DOHH2 (cell line): ENCODE measurements at regions not wholly inside any gene's neighbourhood (a gene's known extent, or its start where the extent isn't known, plus 50 kb on each side); places are given as distances from the start of the nearest gene placed in this dataset.

Source experiments
- H3F3A ChIP-seq: fragments of 200-600 bp; sonication (generic), shearing (Covaris generic); 2 replicates; pipeline ENCODE4 v1.6.0; 2016; ENCODE audit warnings: antibody characterized with exemption, mild to moderate bottlenecking; ENCODE audit not compliant: control insufficient read depth, insufficient read depth
- H3K27ac ChIP-seq: fragments of 200-600 bp; sonication (generic); 2 replicates; pipeline ENCODE4 v1.5.1; 2014; ENCODE audit warnings: low read depth, mild to moderate bottlenecking, low read length, moderate library complexity
- H3K27me3 ChIP-seq: fragments of 200-600 bp; sonication (generic); 2 replicates; pipeline ENCODE4 v1.6.1; 2014; ENCODE audit warnings: mild to moderate bottlenecking, low read length, mixed read lengths; ENCODE audit not compliant: control insufficient read depth
- H3K36me3 ChIP-seq: fragments of 200-600 bp; sonication (generic); 2 replicates; pipeline ENCODE4 v1.6.1; 2014; ENCODE audit warnings: mild to moderate bottlenecking, low read length, moderate library complexity, mixed read lengths; ENCODE audit not compliant: control insufficient read depth
- H3K4me1 ChIP-seq: fragments of 200-600 bp; sonication (generic); 2 replicates; pipeline ENCODE4 v1.6.1; 2014; ENCODE audit warnings: mild to moderate bottlenecking, low read length, mixed read lengths; ENCODE audit not compliant: control insufficient read depth
- H3K4me2 ChIP-seq: fragments of 200-600 bp; sonication (generic); 2 replicates; pipeline ENCODE4 v1.6.0; 2014; ENCODE audit warnings: mild to moderate bottlenecking, low read length, moderate library complexity
- H3K4me3 ChIP-seq: fragments of 200-600 bp; sonication (generic); 2 replicates; pipeline ENCODE4 v1.5.1; 2014; ENCODE audit warnings: mild to moderate bottlenecking, low read length, mixed read lengths
- H3K79me2 ChIP-seq: fragments of 200-600 bp; sonication (generic); 2 replicates; pipeline ENCODE4 v1.6.1; 2014; ENCODE audit warnings: mild to moderate bottlenecking, low read length, mixed read lengths; ENCODE audit not compliant: control insufficient read depth
- H3K9me2 ChIP-seq: fragments of 200-600 bp; sonication (generic); replicated peaks from 2 replicates; pipeline ENCODE4 v1.6.1; 2014; ENCODE audit warnings: mild to moderate bottlenecking, low read length, mixed read lengths; ENCODE audit not compliant: control insufficient read depth
- H3K9me3 ChIP-seq: fragments of 200-600 bp; sonication (generic); 2 replicates; pipeline ENCODE4 v1.6.1; 2014; ENCODE audit warnings: antibody characterized with exemption, low read length, mixed read lengths; ENCODE audit not compliant: control insufficient read depth, insufficient read depth
- H4K20me1 ChIP-seq: fragments of 200-600 bp; sonication (generic); 2 replicates; pipeline ENCODE4 v1.6.0; 2014; ENCODE audit warnings: low read depth, mild to moderate bottlenecking, antibody characterized with exemption, low read length, moderate library complexity; ENCODE audit not compliant: control insufficient read depth, insufficient read depth
- CTCF ChIP-seq: fragments of 200-600 bp; sonication (generic); IDR thresholded peaks from one replicate; pipeline ENCODE4 v1.5.1; 2014; ENCODE audit warnings: antibody characterized with exemption, mild to moderate bottlenecking, low read depth, low read length; ENCODE audit not compliant: poor library complexity, severe bottlenecking
- EZH2phosphoT487 ChIP-seq: fragments of 200-600 bp; sonication (generic); IDR thresholded peaks from 2 replicates; pipeline ENCODE4 v1.6.1; 2017; ENCODE audit warnings: borderline replicate concordance, mild to moderate bottlenecking, antibody characterized with exemption, low read length, moderate library complexity, mixed read lengths

- TF ChIP-seq EZH2phosphoT487 (peak; percentile 94; the same call in 1 of the 2 replicates), CTCF (no peak)
- H3K9me2 ChIP-seq, result no peaks in the 10 kb centered on the region
- peaks cover 26% of the 10 kb centered on the region for H3K4me1 ChIP-seq
- peak overlapping the region; percentile 58 for H3K4me3 ChIP-seq
- peaks cover 81% of the 10 kb centered on the region for H3K27me3 ChIP-seq
- H3K36me3 ChIP-seq, result no peaks in the 10 kb centered on the region
- peak overlapping the region; percentile 62 for H3K4me2 ChIP-seq
- no peak overlapping the region for H3K27ac ChIP-seq
- peaks cover 29% of the 10 kb centered on the region for H4K20me1 ChIP-seq
- H3K9me3 ChIP-seq, result no peaks in the 10 kb centered on the region
- H3K79me2 ChIP-seq, result no peaks in the 10 kb centered on the region
- peaks cover 8% of the 10 kb centered on the region for H3F3A ChIP-seq
Observed at GRCh38 chr14:76961631-76962302, 66.7 kb downstream of the IRF2BPL start.

DNA sequence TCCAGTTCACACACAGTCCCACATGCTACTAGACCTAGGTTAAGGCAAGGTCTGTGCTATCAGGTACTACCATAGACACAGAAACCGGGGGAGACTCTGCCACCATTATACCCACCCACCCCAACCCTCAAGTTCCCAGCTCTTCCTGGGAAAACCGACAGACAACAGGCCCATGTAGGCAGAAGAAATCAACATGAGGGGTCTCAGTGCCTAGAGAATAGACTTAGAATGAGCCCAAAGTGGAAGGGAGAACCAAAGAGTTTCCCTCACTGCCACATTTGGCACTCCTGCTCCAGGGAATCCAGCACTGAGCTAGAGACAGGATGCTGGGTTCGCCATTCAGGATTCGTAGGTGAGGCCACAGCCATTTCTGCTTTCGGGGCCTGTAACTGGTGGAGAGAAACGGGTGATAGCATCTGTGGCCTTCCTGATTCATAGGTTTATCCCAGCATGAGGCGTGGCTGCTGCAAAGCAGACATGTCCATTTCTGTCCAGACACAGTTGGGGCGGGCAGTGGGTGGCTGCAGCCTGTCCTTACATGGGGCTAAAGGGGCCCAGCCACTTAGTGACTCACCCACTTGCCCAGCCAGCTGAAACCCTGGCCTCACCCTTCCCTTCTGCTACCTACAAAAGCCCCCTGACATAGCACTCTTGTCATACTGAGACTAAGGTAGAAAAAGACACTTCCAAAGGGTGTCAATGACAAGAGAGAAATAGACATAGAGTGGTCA lies 69.4 kb downstream of the IRF2BPL start:
- H3K4me3 ChIP-seq, result no peak overlapping the region
- no peaks in the 10 kb centered on the region for H3K9me2 ChIP-seq
- H3F3A ChIP-seq, result peaks cover 12% of the 10 kb centered on the region
- peaks cover 21% of the 10 kb centered on the region for H4K20me1 ChIP-seq
- TF ChIP-seq CTCF, result no peak
- TF ChIP-seq EZH2phosphoT487, result no peak; the same call in 1 of the 2 replicates
- peaks cover 41% of the 10 kb centered on the region for H3K4me1 ChIP-seq
- H3K36me3 ChIP-seq, result no peaks in the 10 kb centered on the region
- H3K9me3 ChIP-seq, result no peaks in the 10 kb centered on the region
- no peaks in the 10 kb centered on the region for H3K79me2 ChIP-seq
- H3K4me2 ChIP-seq, result no peak overlapping the region
- H3K27me3 ChIP-seq, result peaks cover 72% of the 10 kb centered on the region
- H3K27ac ChIP-seq, result no peak overlapping the region

GRCh38 chr14:76958020-76958979 lies 70.2 kb downstream of the IRF2BPL start:
- Histone ChIP-seq H3K27ac (no peak overlapping the region), H3K36me3 (no peaks in the 10 kb centered on the region), H3K4me2 (no peak overlapping the region), H3K9me2 (no peaks in the 10 kb centered on the region), H3F3A (peaks cover 12% of the 10 kb centered on the region), H3K27me3 (peaks cover 69% of the 10 kb centered on the region), H4K20me1 (peaks cover 18% of the 10 kb centered on the region), H3K79me2 (no peaks in the 10 kb centered on the region), H3K4me1 (peaks cover 41% of the 10 kb centered on the region), H3K9me3 (no peaks in the 10 kb centered on the region), H3K4me3 (no peak overlapping the region)
- TF ChIP-seq CTCF (no peak), EZH2phosphoT487 (no peak)
